HG03139 (cell line): ENCODE measurements at regions not wholly inside any gene's neighbourhood (a gene's known extent, or its start where the extent isn't known, plus 50 kb on each side); places are given as distances from the start of the nearest gene placed in this dataset.

ENCODE experiments used
- ATAC-seq: cut with Tn5 transposase; IDR thresholded peaks from one replicate; pipeline ENCODE4 v1.9.1; 2021; ENCODE audit not compliant: unreplicated experiment

DNA sequence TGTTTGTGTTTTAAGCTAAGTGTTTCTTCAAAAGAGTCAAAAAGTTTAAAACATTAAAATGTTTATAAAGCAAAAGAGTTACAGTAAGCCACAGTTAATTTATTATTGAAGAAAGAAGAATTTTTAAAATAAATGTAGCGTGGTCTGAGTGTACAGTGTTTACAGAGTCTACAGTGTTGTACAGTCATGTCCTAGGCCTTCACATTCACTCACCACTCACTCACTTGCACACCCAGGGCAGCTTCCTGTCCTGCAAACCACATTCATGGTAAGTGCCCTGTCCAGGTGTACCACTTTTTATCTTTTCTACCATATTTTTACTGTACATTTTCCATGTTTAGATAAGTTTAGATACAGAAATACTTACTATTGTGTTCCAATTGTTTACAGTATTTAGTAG, 239.7 kb upstream of the AGA start:
- no peak for ATAC-seq

DNA sequence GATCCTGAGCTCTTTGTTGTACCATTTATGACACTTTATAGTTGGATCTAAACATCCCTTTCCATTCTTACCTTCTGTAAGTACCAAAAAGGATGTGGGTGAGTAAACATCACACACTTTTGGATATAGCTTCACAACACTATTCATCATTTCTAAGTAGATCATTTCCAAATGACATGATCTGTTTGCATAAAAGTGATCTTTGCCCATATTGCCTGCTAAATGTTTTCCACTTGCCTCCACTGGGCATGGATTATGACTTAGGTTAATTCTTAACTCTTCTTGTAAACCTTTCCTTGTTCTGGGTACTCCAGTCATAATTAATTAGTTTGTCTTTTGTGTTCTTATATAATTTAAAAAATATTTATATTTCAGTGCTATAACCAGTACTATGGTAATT, 244.9 kb upstream of the AGA start:
- no peak for ATAC-seq

GRCh38 chr4:177692907-177693306, 250.7 kb upstream of the AGA start:
- no peak for ATAC-seq

DNA sequence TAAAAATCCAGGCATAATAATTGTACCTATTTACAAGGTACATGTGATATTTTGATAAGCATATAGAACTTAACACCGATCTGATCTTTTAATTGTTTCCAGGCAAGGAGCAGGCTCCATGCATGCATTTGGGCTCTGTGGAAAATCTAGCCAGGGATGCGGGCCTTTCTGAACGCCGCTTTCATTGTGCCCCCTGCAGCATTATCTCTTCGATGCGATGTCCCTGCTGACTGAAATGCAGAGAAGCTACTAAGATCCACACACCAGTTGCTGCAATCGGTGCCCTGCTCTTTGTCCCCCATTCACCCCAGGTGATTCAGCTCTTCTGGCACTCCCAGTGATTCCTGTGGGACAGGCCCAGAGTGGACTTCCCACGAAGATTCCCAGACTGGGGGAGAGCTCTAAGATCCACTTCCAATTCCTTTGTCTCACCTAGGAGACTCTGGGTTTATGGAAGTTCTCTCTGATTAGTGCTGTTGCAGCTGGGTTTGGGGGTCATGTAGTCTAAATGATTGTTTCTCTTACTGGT, 254.3 kb upstream of the AGA start:
- no peak for ATAC-seq

GRCh38 chr4:177699365-177700213, 257.4 kb upstream of the AGA start:
- no peak for ATAC-seq

DNA sequence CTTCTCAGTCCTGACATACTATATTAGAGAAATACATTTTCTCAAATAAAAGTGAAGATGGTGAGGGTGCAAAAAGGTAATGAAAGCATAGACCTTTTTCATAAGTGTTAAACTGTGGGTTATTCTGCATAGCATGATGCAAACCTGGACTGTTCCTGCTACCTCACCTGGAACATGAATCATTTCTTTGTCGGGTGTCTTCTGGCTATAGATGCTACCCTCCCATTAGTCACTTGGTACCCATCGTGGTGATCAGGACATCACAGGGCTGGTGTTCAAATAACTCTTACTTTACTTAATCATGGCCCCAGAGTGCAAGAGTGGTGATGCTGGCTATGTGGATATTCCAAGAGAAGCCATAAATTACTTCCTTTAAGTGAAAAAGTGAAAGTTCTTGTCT, 264.7 kb upstream of the AGA start:
- no peak for ATAC-seq

DNA sequence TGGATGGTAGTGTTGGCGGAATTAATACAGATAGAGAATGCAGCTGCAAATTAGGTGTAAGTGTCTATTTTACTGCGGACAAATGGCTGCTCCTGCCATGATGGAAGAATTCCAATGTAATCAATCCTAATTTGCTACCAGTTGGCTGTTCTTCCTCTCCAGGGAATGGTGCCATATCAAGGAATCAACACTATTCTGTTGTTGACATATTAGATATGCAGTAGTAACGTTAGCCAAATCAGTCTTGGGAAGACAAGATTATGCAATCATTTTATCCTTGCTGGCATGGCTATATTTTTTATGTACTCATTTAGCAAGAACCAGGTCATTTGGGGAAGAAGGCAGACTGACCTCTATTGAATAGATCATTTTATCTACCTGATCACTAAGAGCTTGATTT, 271.2 kb upstream of the AGA start:
- ATAC-seq: no peak

- ATAC-seq: no peak
Observed at GRCh38 chr4:177717407-177717806, 275.2 kb upstream of the AGA start.

GRCh38 chr4:177718514-177718913, 276.3 kb upstream of the AGA start:
- ATAC-seq: no peak

GRCh38 chr4:177726111-177726510, 283.9 kb upstream of the AGA start:
- no peak for ATAC-seq

DNA sequence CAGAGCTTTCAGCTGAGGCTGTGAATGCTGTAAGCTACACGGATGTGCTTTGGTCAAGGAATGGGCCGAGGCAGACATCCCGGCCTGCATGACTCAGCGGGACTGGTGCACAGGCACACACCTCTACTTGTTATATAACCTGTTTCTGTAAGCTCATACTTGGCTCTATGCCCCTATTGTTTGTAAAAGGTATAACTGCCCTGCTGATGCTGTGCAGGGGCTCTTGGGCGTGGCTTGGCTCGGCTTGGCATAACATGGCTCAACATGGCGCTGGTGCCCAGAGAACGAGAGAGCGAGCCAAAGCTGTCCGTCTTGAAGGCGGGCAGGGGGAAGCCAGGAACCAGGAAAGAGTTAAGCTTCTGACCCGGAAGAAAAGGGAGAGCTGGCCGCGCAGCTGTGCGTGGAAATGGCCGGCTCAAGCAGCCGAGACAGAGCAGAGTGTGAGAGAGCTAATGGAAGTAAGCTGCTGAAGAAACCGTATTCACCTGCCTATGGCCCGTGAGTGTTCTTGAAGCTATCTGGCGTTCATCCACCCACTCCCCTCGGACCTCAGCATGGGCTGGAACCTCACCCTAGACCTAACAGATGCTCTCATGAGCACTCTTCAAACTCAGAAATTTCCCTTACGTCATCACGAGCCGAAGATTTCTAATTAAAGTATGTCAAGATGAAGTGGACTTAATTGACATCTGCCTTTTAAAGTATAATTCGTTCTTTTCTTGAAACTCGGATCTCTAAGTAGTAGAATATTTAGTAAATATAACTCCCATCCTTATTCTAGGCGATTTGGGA, 286.3 kb upstream of the AGA start:
- no peak for ATAC-seq

DNA sequence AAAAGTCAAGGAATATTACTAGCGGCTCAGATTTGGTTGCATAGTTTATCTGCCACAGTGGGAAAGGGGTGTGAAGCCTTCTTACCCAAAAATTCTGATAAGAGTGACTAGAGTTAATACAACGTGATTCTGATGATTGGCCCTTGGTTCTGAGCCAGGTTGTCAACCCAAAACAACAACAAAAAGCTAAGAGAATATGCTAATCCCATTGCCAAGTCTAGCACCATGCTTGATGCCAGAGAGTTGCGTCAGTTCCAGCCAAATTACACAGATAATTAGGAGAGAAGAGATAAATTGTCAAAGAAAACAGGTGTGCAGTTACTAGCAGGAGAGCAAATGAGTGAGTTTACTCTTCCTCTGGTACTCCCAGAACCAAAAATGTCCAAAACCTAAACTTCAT, 287.4 kb upstream of the AGA start:
- ATAC-seq: no peak

GRCh38 chr4:177737387-177737940, 295.2 kb upstream of the AGA start:
- no peak for ATAC-seq

- no peak for ATAC-seq
Observed at GRCh38 chr4:177740563-177740962, 298.3 kb upstream of the AGA start.

DNA sequence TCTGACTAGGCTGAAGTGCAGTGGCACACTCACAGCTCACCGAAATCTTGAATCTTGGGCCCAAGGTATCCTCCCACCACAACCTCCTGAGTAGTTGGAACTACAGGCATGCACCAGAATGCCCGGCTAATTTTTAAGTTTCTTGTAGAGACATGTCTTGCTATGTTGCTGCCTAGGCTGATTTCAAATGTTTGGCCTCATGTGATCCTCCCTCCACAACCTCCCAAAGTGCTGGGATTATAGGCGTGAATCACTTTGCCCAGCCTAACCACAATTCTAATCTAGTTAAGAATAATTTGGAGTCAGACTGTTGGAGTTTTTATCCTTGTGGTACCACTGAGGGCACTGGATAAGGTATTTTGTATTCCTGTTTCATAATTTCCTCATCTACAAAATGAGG, 317.5 kb upstream of the AGA start:
- ATAC-seq: no peak

GRCh38 chr4:177761692-177762091, 319.5 kb upstream of the AGA start:
- no peak for ATAC-seq

- ATAC-seq: no peak
Observed at GRCh38 chr4:177769155-177769554, 326.9 kb upstream of the AGA start.

- ATAC-seq: no peak
Observed at GRCh38 chr4:177770776-177771175, 328.5 kb upstream of the AGA start.

- ATAC-seq: no peak
Observed at GRCh38 chr4:177771645-177772044, 329.4 kb upstream of the AGA start.

- no peak for ATAC-seq
Observed at GRCh38 chr4:177778623-177779022, 336.4 kb upstream of the AGA start.

- ATAC-seq: no peak
Observed at GRCh38 chr4:177785000-177785399, 342.8 kb upstream of the AGA start.

GRCh38 chr4:177789610-177790009, 347.4 kb upstream of the AGA start:
- ATAC-seq: no peak
